Keratinocyte (primary cell): ENCODE measurements at regions not wholly inside any gene's neighbourhood (a gene's known extent, or its start where the extent isn't known, plus 50 kb on each side); places are given as distances from the start of the nearest gene placed in this dataset.

Source experiments
- DNase-seq: peaks from one replicate; pipeline ENCODE4 v3.0.0-alpha.2; 2011; ENCODE audit warnings: low read depth, missing footprints, low spot score
- FAIRE-seq: peaks from 2 replicates; lab custom pipeline; 2011; peaks lifted over from hg19 to GRCh38; lab: Jason Lieb, UNC
- H2AFZ ChIP-seq: 2 replicates; pipeline ENCODE4 v1.6.0; 2012; ENCODE audit warnings: low read length, control low read depth, inconsistent platforms; ENCODE audit not compliant: control insufficient read depth
- H3K27ac ChIP-seq: 2 replicates; pipeline ENCODE4 v1.5.1; 2011; ENCODE audit warnings: low read length; ENCODE audit not compliant: control insufficient read depth, insufficient read depth
- H3K27me3 ChIP-seq: 3 replicates; pipeline ENCODE4 v1.6.0; 2011; ENCODE audit warnings: low read length; ENCODE audit not compliant: control insufficient read depth, insufficient read depth; ENCODE audit errors: extremely low read depth
- H3K36me3 ChIP-seq, 2 experiments: 2 replicates in 1 of 2; 3 replicates in 1 of 2; pipeline ENCODE4 v1.5.1; 2011; ENCODE audit warnings: low read length in 2 of 2, mild to moderate bottlenecking in 1 of 2; ENCODE audit not compliant: control insufficient read depth in 2 of 2, insufficient read depth in 2 of 2; ENCODE audit errors: extremely low read depth in 1 of 2
- H3K4me1 ChIP-seq: 3 replicates; pipeline ENCODE4 v1.5.1; 2011; ENCODE audit warnings: low read length; ENCODE audit not compliant: control insufficient read depth, insufficient read depth; ENCODE audit errors: extremely low read depth
- H3K4me2 ChIP-seq: 3 replicates; pipeline ENCODE4 v1.6.0; 2011; ENCODE audit warnings: low read depth, low read length; ENCODE audit not compliant: control insufficient read depth, insufficient read depth; ENCODE audit errors: extremely low read depth
- H3K4me3 ChIP-seq, 3 experiments: fragments of 200-600 bp in 1 of 3; sonication (generic) in 1 of 3; 2 replicates in 2 of 3; 3 replicates in 1 of 3; pipeline ENCODE4 v1.5.1; 2011 to 2016; ENCODE audit warnings: low read length in 3 of 3, mild to moderate bottlenecking in 3 of 3, control low read depth in 2 of 3, inconsistent platforms in 1 of 3, low read depth in 1 of 3, mixed read lengths in 1 of 3, mixed run types in 1 of 3, moderate library complexity in 1 of 3; ENCODE audit not compliant: control insufficient read depth in 2 of 3, insufficient read depth in 2 of 3; ENCODE audit errors: extremely low read depth in 1 of 3
- H3K79me2 ChIP-seq: 2 replicates; pipeline ENCODE4 v1.6.0; 2012; ENCODE audit warnings: low read length; ENCODE audit not compliant: control insufficient read depth, insufficient read depth
- H3K9ac ChIP-seq: 3 replicates; pipeline ENCODE4 v1.6.0; 2011; ENCODE audit warnings: low read length; ENCODE audit not compliant: control insufficient read depth, insufficient read depth; ENCODE audit errors: extremely low read depth
- H3K9me1 ChIP-seq: 3 replicates; pipeline ENCODE4 v1.6.0; 2011; ENCODE audit warnings: low read length; ENCODE audit not compliant: control insufficient read depth, insufficient read depth; ENCODE audit errors: extremely low read depth
- H3K9me3 ChIP-seq: 2 replicates; pipeline ENCODE4 v1.5.1; 2012; ENCODE audit warnings: low read depth, low read length; ENCODE audit not compliant: control insufficient read depth
- H4K20me1 ChIP-seq: 3 replicates; pipeline ENCODE4 v1.6.0; 2011; ENCODE audit warnings: low read length; ENCODE audit not compliant: control insufficient read depth, insufficient read depth; ENCODE audit errors: extremely low read depth
- CTCF ChIP-seq, 3 experiments: IDR thresholded peaks in 1 of 3; conservative IDR thresholded peaks in 1 of 3; optimal IDR thresholded peaks in 1 of 3; 2 replicates in 2 of 3; 3 replicates in 1 of 3; pipeline versions ENCODE3 to v1.5.1; 2011; ENCODE audit warnings: low read length in 3 of 3, mild to moderate bottlenecking in 3 of 3, moderate library complexity in 2 of 3, control low read depth in 1 of 3, inconsistent platforms in 1 of 3; ENCODE audit not compliant: insufficient read depth in 2 of 3; ENCODE audit errors: extremely low read depth in 1 of 3
- EZH2 ChIP-seq: IDR thresholded peaks from one replicate; pipeline ENCODE4 v1.6.1; 2012; ENCODE audit warnings: inconsistent platforms, mild to moderate bottlenecking, low read length, moderate library complexity
- dilution Hi-C: fragments of 300-500 bp; cut with MboI; formaldehyde crosslinking; loops from one replicate; pipeline ENCODE4 v1.7.0; 2020; ENCODE audit warnings: low sequenced_read_pairs; ENCODE audit not compliant: extremely low pct_ligation_motif_present

- no peaks in the 10 kb centered on the region for H3K27me3 ChIP-seq
- FAIRE-seq (no peak), DNase-seq (no peak)
- H4K20me1 ChIP-seq: no peaks in the 10 kb centered on the region
- no peaks in the 10 kb centered on the region for H3K4me1 ChIP-seq
- TF ChIP-seq CTCF (optimal IDR thresholded peaks at IDR 0.05 in 1 of 3, IDR thresholded peaks at IDR 0.05 in 1 of 3, conservative IDR thresholded peaks at IDR 0.05 in 1 of 3; ENCODE audit: extremely low read depth in 1 of 3, insufficient read depth in 2 of 3, low read length in 3 of 3): no peak
- no peak for TF ChIP-seq EZH2
- no peak overlapping the region for H3K4me2 ChIP-seq
- H2AFZ ChIP-seq: no peak overlapping the region
- no peak overlapping the region for H3K4me3 ChIP-seq
- dilution Hi-C loops: no loop called here
- H3K9me3 ChIP-seq: no peaks in the 10 kb centered on the region
- H3K36me3 ChIP-seq: no peaks in the 10 kb centered on the region
- H3K79me2 ChIP-seq: no peaks in the 10 kb centered on the region
- H3K27ac ChIP-seq: no peak overlapping the region
- H3K9ac ChIP-seq: no peak overlapping the region
- H3K9me1 ChIP-seq: no peaks in the 10 kb centered on the region
These were observed 364.7 kb downstream of the CAAP1 start for GRCh38 chr9:26527931-26528330.

- no peaks in the 10 kb centered on the region for H3K4me1 ChIP-seq
- TF ChIP-seq EZH2 (no peak), CTCF (optimal IDR thresholded peaks at IDR 0.05 in 1 of 3, IDR thresholded peaks at IDR 0.05 in 1 of 3, conservative IDR thresholded peaks at IDR 0.05 in 1 of 3; ENCODE audit: extremely low read depth in 1 of 3, insufficient read depth in 2 of 3, low read length in 3 of 3) (no peak)
- H3K9me1 ChIP-seq: no peaks in the 10 kb centered on the region
- FAIRE-seq (no peak), DNase-seq (no peak)
- H3K9ac ChIP-seq: no peak overlapping the region
- no peak overlapping the region for H3K27ac ChIP-seq
- dilution Hi-C loops: no loop called here
- H3K36me3 ChIP-seq: no peaks in the 10 kb centered on the region
- H4K20me1 ChIP-seq: no peaks in the 10 kb centered on the region
- no peaks in the 10 kb centered on the region for H3K79me2 ChIP-seq
- H3K4me3 ChIP-seq: no peak overlapping the region
- H3K4me2 ChIP-seq: no peak overlapping the region
- H3K9me3 ChIP-seq: no peaks in the 10 kb centered on the region
- no peak overlapping the region for H2AFZ ChIP-seq
- H3K27me3 ChIP-seq: no peaks in the 10 kb centered on the region
These were observed 368.3 kb downstream of the CAAP1 start for GRCh38 chr9:26524267-26524666.
